Endodermal cell (in vitro differentiated cells): ENCODE measurements at regions not wholly inside any gene's neighbourhood (a gene's known extent, or its start where the extent isn't known, plus 50 kb on each side); places are given as distances from the start of the nearest gene placed in this dataset.

Source experiments
- DNase-seq: peaks from one replicate; pipeline ENCODE4 v3.0.0-alpha.2; 2017
- H3K27ac ChIP-seq: 2 replicates; pipeline ENCODE4 v1.5.1; 2013; ENCODE audit warnings: mild to moderate bottlenecking, low read depth, low read length, moderate library complexity
- H3K27me3 ChIP-seq: 2 replicates; pipeline ENCODE4 v1.6.1; 2013; ENCODE audit warnings: mild to moderate bottlenecking, low read length, moderate library complexity; ENCODE audit not compliant: insufficient read depth, control insufficient read depth, poor library complexity, severe bottlenecking
- H3K36me3 ChIP-seq: 2 replicates; pipeline ENCODE4 v1.7.0; 2013; ENCODE audit warnings: mild to moderate bottlenecking, low read length, moderate library complexity; ENCODE audit not compliant: control insufficient read depth, insufficient read depth
- H3K4me1 ChIP-seq: one replicate; pipeline ENCODE4 v1.7.0; 2013; ENCODE audit warnings: low read length; ENCODE audit not compliant: control insufficient read depth, insufficient read depth
- H3K4me3 ChIP-seq: 2 replicates; pipeline ENCODE4 v1.5.1; 2013; ENCODE audit warnings: mild to moderate bottlenecking, low read length, moderate library complexity
- H3K9ac ChIP-seq: 2 replicates; pipeline ENCODE4 v1.6.1; 2013; ENCODE audit warnings: mild to moderate bottlenecking, low read length, moderate library complexity; ENCODE audit not compliant: poor library complexity, severe bottlenecking; ENCODE audit errors: extremely low read depth
- H3K9me3 ChIP-seq: 2 replicates; pipeline ENCODE4 v1.6.1; 2013; ENCODE audit warnings: mild to moderate bottlenecking, low read length, moderate library complexity; ENCODE audit not compliant: control insufficient read depth
- H3K27ac Mint-ChIP-seq: 2 replicates; pipeline ENCODE4 v1.8.0; 2020; ENCODE audit warnings: mixed read lengths
- H3K27me3 Mint-ChIP-seq: 2 replicates; pipeline ENCODE4 v1.8.0; 2021; ENCODE audit warnings: mild to moderate bottlenecking, mixed read lengths; ENCODE audit not compliant: insufficient read depth
- H3K36me3 Mint-ChIP-seq: 2 replicates; pipeline ENCODE4 v1.8.0; 2020; ENCODE audit warnings: low read depth, mixed read lengths
- H3K4me1 Mint-ChIP-seq: 2 replicates; pipeline ENCODE4 v1.8.0; 2020; ENCODE audit warnings: mixed read lengths
- H3K4me3 Mint-ChIP-seq: 2 replicates; pipeline ENCODE4 v1.8.0; 2020; ENCODE audit warnings: mild to moderate bottlenecking, moderate library complexity, mixed read lengths
- H3K9me3 Mint-ChIP-seq: 2 replicates; pipeline ENCODE4 v1.8.0; 2020; ENCODE audit warnings: mild to moderate bottlenecking, mixed read lengths
- CTCF ChIP-seq: fragments of 200-600 bp; sonication (generic); conservative IDR thresholded peaks from 2 replicates; pipeline ENCODE4 v1.5.0; 2021; ENCODE audit warnings: antibody characterized with exemption, mild to moderate bottlenecking
- WGBS, 2 experiments: methylation state at CpG; one replicate each; pipeline versions ENCODE4 v1.1.5 to v1.1.7; 2013; ENCODE audit warnings: missing lambda C conversion rate in 2 of 2, mixed read lengths in 1 of 2; ENCODE audit not compliant: insufficient coverage in 1 of 2, insufficient read length in 1 of 2; 5-methylcytosine and 5-hydroxymethylcytosine counted together

- Histone ChIP-seq H3K4me1 (no peaks in the 10 kb centered on the region), H3K27me3 (no peaks in the 10 kb centered on the region), H3K36me3 (no peaks in the 10 kb centered on the region), H3K27ac (no peak overlapping the region), H3K9ac (no peak overlapping the region), H3K9me3 (no peaks in the 10 kb centered on the region), H3K4me3 (no peak overlapping the region)
- peak; percentile 82 for TF ChIP-seq CTCF
- no CpG with 5 or more reads among the region's 1 CpG for WGBS, 2 experiments
- Mint-ChIP-seq H3K4me1 (no peaks in the 10 kb centered on the region), H3K27me3 (no peaks in the 10 kb centered on the region), H3K27ac (no peak overlapping the region), H3K9me3 (no peaks in the 10 kb centered on the region), H3K4me3 (no peak overlapping the region), H3K36me3 (no peaks in the 10 kb centered on the region)
- peak; percentile 70 for DNase-seq
These were observed 57.2 kb upstream of the IRAK1BP1 start for GRCh38 chr6:78810146-78810545.

GRCh38 chr6:78810698-78811097 lies 56.7 kb upstream of the IRAK1BP1 start:
- no peak for TF ChIP-seq CTCF
- H3K27me3 Mint-ChIP-seq: peaks cover 3% of the 10 kb centered on the region
- no peak for DNase-seq
- Histone ChIP-seq H3K4me1 (no peaks in the 10 kb centered on the region), H3K9ac (no peak overlapping the region), H3K27me3 (no peaks in the 10 kb centered on the region), H3K4me3 (no peak overlapping the region), H3K9me3 (no peaks in the 10 kb centered on the region), H3K27ac (no peak overlapping the region), H3K36me3 (no peaks in the 10 kb centered on the region)
- H3K9me3 Mint-ChIP-seq: no peaks in the 10 kb centered on the region
- no peaks in the 10 kb centered on the region for H3K36me3 Mint-ChIP-seq
- H3K4me1 Mint-ChIP-seq: no peaks in the 10 kb centered on the region
- no peak overlapping the region for H3K27ac Mint-ChIP-seq
- WGBS, 2 experiments: 83 to 85% methylated on average over 1 to 2 of the region's 2 CpGs
- H3K4me3 Mint-ChIP-seq: no peak overlapping the region
